ENCODE measurements at regions not wholly inside any gene's neighbourhood (a gene's known extent, or its start where the extent isn't known, plus 50 kb on each side); places are given as distances from the start of the nearest gene placed in this dataset.

DNA sequence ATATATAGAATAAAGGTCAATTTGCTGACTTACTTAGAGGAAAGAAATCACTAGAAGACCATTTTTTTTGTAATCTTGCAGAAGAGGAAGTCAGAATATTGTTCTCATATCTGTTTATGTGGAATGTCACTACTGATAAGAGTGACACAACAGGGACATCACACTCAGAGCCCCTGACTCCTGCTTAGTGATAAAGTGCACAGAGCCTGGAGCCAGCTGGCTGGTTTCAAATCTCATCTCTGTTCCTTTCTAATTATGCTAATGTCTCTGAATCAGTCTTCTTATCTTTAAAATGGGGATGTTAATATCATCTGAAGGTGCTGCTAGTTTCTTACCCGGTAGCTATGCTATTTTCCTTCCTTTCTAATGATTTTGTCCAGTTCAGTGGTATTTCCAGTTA, 58.6 kb upstream of the LIFR start:
- TF ChIP-seq MYC (IDR thresholded peaks at IDR 0.05; ENCODE audit: low read depth, low read length) (no peak), POLR2A (IDR thresholded peaks at IDR 0.05; ENCODE audit: extremely low read depth, insufficient read length) (no peak)
- TF ChIP-seq, protein P1, sequence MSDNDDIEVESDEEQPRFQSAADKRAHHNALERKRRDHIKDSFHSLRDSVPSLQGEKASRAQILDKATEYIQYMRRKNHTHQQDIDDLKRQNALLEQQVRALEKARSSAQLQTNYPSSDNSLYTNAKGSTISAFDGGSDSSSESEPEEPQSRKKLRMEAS (IDR thresholded peaks at IDR 0.05; ENCODE audit: low read depth, low read length), result no peak
- TF ChIP-seq, protein P2, sequence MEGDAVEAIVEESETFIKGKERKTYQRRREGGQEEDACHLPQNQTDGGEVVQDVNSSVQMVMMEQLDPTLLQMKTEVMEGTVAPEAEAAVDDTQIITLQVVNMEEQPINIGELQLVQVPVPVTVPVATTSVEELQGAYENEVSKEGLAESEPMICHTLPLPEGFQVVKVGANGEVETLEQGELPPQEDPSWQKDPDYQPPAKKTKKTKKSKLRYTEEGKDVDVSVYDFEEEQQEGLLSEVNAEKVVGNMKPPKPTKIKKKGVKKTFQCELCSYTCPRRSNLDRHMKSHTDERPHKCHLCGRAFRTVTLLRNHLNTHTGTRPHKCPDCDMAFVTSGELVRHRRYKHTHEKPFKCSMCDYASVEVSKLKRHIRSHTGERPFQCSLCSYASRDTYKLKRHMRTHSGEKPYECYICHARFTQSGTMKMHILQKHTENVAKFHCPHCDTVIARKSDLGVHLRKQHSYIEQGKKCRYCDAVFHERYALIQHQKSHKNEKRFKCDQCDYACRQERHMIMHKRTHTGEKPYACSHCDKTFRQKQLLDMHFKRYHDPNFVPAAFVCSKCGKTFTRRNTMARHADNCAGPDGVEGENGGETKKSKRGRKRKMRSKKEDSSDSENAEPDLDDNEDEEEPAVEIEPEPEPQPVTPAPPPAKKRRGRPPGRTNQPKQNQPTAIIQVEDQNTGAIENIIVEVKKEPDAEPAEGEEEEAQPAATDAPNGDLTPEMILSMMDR (IDR thresholded peaks at IDR 0.05; ENCODE audit: low read depth, low read length), result no peak
- no peak overlapping the region for H3K4me3 ChIP-seq (ENCODE audit: low read depth, low read length)
- DNase-seq (ENCODE audit: low read depth), result no peak

DNA sequence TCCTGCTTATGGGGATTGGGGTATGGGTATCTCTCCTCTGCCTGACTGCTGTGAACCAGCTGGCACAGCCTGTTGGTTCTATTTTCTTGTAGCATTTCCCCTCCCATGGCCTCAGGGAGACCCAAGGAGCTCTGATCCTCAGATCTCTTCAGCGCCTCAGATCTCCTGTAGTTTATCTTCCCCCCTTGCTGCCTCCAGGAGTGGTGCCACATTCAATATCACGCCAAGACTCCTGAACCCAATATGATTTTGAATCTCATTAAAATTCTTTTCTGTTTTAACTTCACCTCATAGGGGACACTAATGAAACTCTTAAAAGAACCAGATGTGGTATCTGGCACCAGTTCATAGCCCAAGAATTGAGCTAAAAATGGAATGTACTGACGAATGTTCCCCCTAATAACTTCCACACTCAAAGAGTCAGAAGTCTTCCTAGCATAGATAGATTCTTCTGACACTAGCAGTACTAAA, 59.6 kb upstream of the LIFR start:
- H3K4me3 ChIP-seq (ENCODE audit: low read depth, low read length), result no peak overlapping the region
- TF ChIP-seq, protein P2 (IDR thresholded peaks at IDR 0.05; ENCODE audit: low read depth, low read length), result no peak
- TF ChIP-seq POLR2A (IDR thresholded peaks at IDR 0.05; ENCODE audit: extremely low read depth, insufficient read length) (no peak), MYC (IDR thresholded peaks at IDR 0.05; ENCODE audit: low read depth, low read length) (no peak)
- TF ChIP-seq, protein P1 (IDR thresholded peaks at IDR 0.05; ENCODE audit: low read depth, low read length), result no peak
- no peak for DNase-seq (ENCODE audit: low read depth)

DNA sequence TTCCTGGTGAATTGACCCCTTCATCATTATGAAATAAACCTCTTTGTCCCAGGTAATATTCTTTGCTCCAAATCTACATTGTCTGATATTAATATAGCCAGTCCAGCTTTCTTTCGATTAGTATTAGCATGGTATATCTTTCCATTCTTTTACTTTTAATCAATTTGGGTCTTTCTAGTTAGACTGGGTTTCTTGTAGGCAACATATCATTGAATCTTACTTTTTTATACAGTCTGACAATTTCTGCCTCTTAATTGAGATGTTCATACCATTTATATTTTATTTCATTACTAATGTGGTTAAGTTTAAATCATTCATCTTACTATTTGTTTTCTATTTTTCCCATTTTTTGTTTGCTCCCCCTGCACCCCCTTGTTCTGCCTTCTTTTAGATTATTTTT, 61.7 kb upstream of the LIFR start:
- no peak overlapping the region for H3K4me3 ChIP-seq (ENCODE audit: low read depth, low read length)
- DNase-seq (ENCODE audit: low read depth), result no peak
- TF ChIP-seq, protein P1 (IDR thresholded peaks at IDR 0.05; ENCODE audit: low read depth, low read length), result no peak
- TF ChIP-seq, protein P2 (IDR thresholded peaks at IDR 0.05; ENCODE audit: low read depth, low read length), result no peak
- TF ChIP-seq POLR2A (IDR thresholded peaks at IDR 0.05; ENCODE audit: extremely low read depth, insufficient read length) (no peak), MYC (IDR thresholded peaks at IDR 0.05; ENCODE audit: low read depth, low read length) (no peak)

DNA sequence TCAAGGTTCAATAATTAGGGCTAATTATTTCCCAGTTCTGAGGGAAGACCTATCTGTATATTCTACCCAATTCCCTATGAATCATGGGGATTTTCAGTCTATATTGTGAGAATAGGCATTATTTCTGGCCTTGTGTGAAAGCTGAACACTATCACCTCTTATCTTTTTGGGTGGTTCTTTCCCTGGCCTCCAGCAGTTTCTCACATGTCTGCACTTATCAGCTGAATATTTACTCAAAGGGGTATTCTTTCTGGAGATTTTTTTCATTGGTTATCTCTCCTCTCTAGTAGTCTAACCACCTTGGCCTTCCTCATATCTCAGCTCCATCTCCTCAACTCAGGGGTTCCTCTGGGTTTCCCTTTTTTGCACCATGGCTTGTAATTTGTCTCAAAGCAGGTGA, 64.9 kb upstream of the LIFR start:
- no peak for DNase-seq (ENCODE audit: low read depth)
- TF ChIP-seq MYC (IDR thresholded peaks at IDR 0.05; ENCODE audit: low read depth, low read length), result no peak
- TF ChIP-seq, protein P1 (IDR thresholded peaks at IDR 0.05; ENCODE audit: low read depth, low read length), result no peak
- TF ChIP-seq, protein P2 (IDR thresholded peaks at IDR 0.05; ENCODE audit: low read depth, low read length), result no peak
- no peak for TF ChIP-seq POLR2A (IDR thresholded peaks at IDR 0.05; ENCODE audit: extremely low read depth, insufficient read length)
- H3K4me3 ChIP-seq (ENCODE audit: low read depth, low read length), result no peak overlapping the region

- TF ChIP-seq MYC (IDR thresholded peaks at IDR 0.05; ENCODE audit: low read depth, low read length), result no peak
- TF ChIP-seq, protein P2 (IDR thresholded peaks at IDR 0.05; ENCODE audit: low read depth, low read length), result no peak
- TF ChIP-seq POLR2A (IDR thresholded peaks at IDR 0.05; ENCODE audit: extremely low read depth, insufficient read length), result no peak
- TF ChIP-seq, protein P1 (IDR thresholded peaks at IDR 0.05; ENCODE audit: low read depth, low read length), result no peak
- DNase-seq (ENCODE audit: low read depth), result no peak
- H3K4me3 ChIP-seq (ENCODE audit: low read depth, low read length), result no peak overlapping the region
These were observed 65.5 kb upstream of the LIFR start for GRCh38 chr5:38621840-38622437.

Measured in NB4 (cell line).